Caco-2 (cell line): ENCODE measurements at regions not wholly inside any gene's neighbourhood (a gene's known extent, or its start where the extent isn't known, plus 50 kb on each side); places are given as distances from the start of the nearest gene placed in this dataset.
"Not testable (repeated sequence)": the region's sequence is repeated elsewhere in the genome, so short reads cannot be mapped to it uniquely, and the experiment has no call there.

Experiments
- BruUV-seq: library from RNA; stranded (reverse); fragments of 400-500 nt; replicated peaks from 2 replicates; lab custom pipeline; 2021; lab: Mats Ljungman, UMichigan
- CTCF ChIA-PET: fragments of 300-600 bp; sonication (Branson Sonifier 250); formaldehyde crosslinking; loops from one replicate; lab custom pipeline; 2022; ENCODE audit warnings: antibody characterized with exemption; lab: Charles Lee
- POLR2A ChIA-PET: fragments of 300-600 bp; sonication (Branson Sonifier 250); formaldehyde crosslinking; loops from one replicate; lab custom pipeline; 2022; ENCODE audit warnings: antibody characterized with exemption; lab: Charles Lee
- DNase-seq, 2 experiments: peaks; one replicate each; pipeline versions ENCODE4 v3.0.0 to v3.0.0-alpha.2; 2020 to 2022
- H3K27me3 ChIP-seq: replicated peaks from 2 replicates; pipeline ENCODE4 v1.6.0; 2011; ENCODE audit warnings: low read length; ENCODE audit not compliant: control insufficient read depth, insufficient read depth
- H3K36me3 ChIP-seq: 2 replicates; pipeline ENCODE4 v1.5.1; 2011; ENCODE audit warnings: low read length; ENCODE audit not compliant: control insufficient read depth, insufficient read depth
- H3K4me1 ChIP-seq: fragments of 250-450 bp; sonication (Bioruptor Pico); 2 replicates; pipeline ENCODE4 v1.5.1; 2020; ENCODE audit warnings: mild to moderate bottlenecking
- H3K4me3 ChIP-seq: 2 replicates; pipeline ENCODE4 v1.5.1; 2011; ENCODE audit warnings: low read depth, mild to moderate bottlenecking, control low read depth, low read length
- H3K9me3 ChIP-seq: fragments of 250-450 bp; sonication (Bioruptor Pico); 2 replicates; pipeline ENCODE4 v1.5.1; 2020; ENCODE audit warnings: mild to moderate bottlenecking, moderate library complexity
- H3K27ac Mint-ChIP-seq: one replicate; pipeline ENCODE4 v1.8.0; 2022; ENCODE audit warnings: mixed read lengths; ENCODE audit not compliant: unreplicated experiment
- H3K27me3 Mint-ChIP-seq: one replicate; pipeline ENCODE4 v1.8.0; 2022; ENCODE audit warnings: mixed read lengths; ENCODE audit not compliant: insufficient read depth, unreplicated experiment
- H3K36me3 Mint-ChIP-seq: one replicate; pipeline ENCODE4 v1.8.0; 2022; ENCODE audit warnings: mild to moderate bottlenecking, mixed read lengths; ENCODE audit not compliant: insufficient read depth, unreplicated experiment
- H3K4me1 Mint-ChIP-seq: one replicate; pipeline ENCODE4 v1.8.0; 2022; ENCODE audit warnings: low read depth, mixed read lengths; ENCODE audit not compliant: unreplicated experiment
- H3K4me3 Mint-ChIP-seq: one replicate; pipeline ENCODE4 v1.8.0; 2022; ENCODE audit warnings: mild to moderate bottlenecking, moderate library complexity, mixed read lengths; ENCODE audit not compliant: unreplicated experiment
- H3K9me3 Mint-ChIP-seq: one replicate; pipeline ENCODE4 v1.8.0; 2022; ENCODE audit warnings: mixed read lengths; ENCODE audit not compliant: unreplicated experiment
- intact Hi-C: fragments of 100-400 bp; cut with micrococcal nuclease; formaldehyde crosslinking; loops from one replicate; pipeline ENCODE4 v1.10.0; 2022; ENCODE audit not compliant: unreplicated experiment

DNA sequence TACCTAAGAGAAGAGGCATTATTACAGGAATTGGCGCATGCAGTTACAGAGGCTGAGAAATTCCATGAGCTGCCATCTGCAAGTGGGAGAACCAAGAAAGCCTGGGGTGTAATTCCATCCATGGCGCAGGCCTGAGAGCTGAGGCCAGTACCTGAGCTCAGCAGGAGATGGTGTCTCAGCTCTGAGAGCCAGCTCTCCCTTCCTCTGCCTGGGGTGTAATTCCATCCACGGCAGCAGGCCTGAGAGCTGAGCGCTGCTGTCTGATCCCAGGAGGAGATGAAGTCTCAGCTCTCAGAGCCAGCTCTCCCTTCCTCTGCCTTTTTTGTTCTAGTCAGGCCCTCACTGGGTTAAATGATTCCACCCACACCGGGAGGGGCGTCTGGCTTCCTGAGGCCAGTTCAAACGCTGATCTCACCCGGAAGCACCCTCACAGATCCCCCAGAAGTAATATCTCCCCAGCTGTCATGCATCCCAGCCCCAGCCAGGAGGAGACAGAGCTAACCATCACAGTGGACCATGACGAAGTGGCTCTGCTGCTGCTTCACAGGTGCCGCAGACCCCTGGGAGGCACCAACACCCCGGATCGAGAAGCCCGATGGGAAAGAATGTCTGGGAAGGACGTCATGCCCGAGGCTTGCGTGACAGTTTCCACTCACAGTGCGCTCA is 4454.9 kb upstream of the TPTE start:
- POLR2A ChIA-PET, H3K4me3 ChIP-seq, H3K4me1 Mint-ChIP-seq, H3K9me3 ChIP-seq, H3K36me3 ChIP-seq, H3K36me3 Mint-ChIP-seq, H3K27me3 ChIP-seq, BruUV-seq, intact Hi-C loops, H3K27me3 Mint-ChIP-seq, CTCF ChIA-PET, H3K27ac Mint-ChIP-seq, H3K4me3 Mint-ChIP-seq, H3K4me1 ChIP-seq, DNase-seq: not testable (repeated sequence)
- peaks cover 11% of the 10 kb centered on the region for H3K9me3 Mint-ChIP-seq

DNA sequence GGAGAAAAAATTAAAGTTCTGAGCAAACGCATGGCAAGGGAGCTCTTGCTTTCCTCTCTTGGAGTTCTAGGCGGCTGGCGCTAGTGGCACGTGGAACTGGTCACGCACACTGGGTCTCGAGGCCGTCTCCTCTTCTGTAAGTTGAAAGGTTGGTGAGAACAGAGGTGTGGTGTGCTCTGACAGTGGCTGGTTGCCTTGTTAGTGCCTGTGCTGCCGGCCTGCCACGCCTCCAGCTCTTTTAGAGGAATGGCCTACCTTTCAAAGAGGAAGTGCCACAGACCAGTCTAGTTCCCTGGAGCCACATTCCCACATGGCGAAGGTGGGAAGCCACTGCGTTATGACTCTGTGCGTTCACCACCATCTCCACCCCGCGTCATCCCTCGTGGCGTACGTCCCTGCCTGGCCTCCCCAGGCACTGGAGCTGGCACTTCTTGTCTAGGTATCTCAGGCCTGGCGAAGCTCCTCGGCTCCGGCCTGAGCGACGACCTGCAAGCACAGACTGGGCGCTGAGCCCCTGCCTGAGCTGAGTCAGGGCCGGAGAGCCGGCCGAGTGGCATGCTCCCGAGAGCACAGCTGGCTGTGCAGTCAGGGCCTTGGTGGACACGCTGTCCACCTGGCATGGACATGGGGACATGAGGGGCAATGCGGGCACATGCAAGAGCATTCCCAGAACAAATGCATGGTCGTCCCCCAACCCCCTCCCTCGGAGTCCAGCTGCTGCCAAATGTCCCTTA is 4453.1 kb upstream of the TPTE start:
- H3K4me3 ChIP-seq, H3K36me3 ChIP-seq, H3K36me3 Mint-ChIP-seq, BruUV-seq, POLR2A ChIA-PET, DNase-seq, H3K4me1 Mint-ChIP-seq, CTCF ChIA-PET, H3K27me3 Mint-ChIP-seq, H3K4me3 Mint-ChIP-seq, H3K27ac Mint-ChIP-seq, H3K4me1 ChIP-seq, H3K27me3 ChIP-seq, H3K9me3 ChIP-seq, intact Hi-C loops: not testable (repeated sequence)
- H3K9me3 Mint-ChIP-seq, result peaks cover 11% of the 10 kb centered on the region

DNA sequence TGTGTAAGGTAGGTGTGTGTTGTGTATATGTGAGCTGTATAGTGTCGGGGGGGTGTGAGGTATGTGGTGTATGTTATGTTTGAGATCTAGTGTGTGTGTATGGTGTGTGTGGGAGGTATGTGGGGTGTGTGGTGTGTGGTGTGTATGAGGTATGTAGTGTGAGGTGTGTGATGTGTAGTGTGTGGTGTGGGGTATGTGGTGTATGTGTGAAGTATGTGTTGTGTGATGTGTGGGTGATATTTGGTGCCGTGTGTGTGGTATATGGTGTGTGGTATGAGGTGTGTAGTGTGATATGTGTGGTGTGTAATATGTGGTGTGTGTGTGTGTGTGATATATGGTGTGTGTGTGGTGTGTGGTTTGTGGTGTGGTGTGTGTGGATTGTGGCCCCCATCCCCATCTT is 4451.2 kb upstream of the TPTE start:
- POLR2A ChIA-PET, H3K9me3 ChIP-seq, H3K27me3 ChIP-seq, H3K4me3 ChIP-seq, H3K4me1 Mint-ChIP-seq, BruUV-seq, H3K36me3 Mint-ChIP-seq, intact Hi-C loops, H3K27me3 Mint-ChIP-seq, DNase-seq, H3K4me1 ChIP-seq, H3K36me3 ChIP-seq, CTCF ChIA-PET: not testable (repeated sequence)
- H3K9me3 Mint-ChIP-seq, result peaks cover 11% of the 10 kb centered on the region
- H3K4me3 Mint-ChIP-seq, result peak overlapping the region; percentile 36
- peak overlapping the region; percentile 92 for H3K27ac Mint-ChIP-seq

DNA sequence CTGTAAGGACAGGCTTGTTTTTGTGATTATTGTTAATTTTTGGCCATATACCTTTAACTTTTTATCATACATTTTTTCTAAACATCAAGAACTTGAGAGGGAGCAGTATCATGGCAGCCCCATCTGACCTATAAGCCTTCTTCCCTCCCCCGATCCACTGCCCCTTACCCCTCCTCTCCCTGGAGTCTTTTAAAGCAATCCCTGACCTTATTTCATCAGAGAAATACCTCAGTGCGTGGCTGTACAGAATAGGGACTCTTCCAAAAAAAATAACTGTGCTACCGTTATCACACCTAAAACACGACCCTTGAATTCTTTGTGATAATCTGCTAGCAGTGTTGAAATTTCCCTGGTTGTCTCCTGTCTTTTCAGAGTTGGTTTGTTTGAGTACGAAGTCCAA is 4448.7 kb upstream of the TPTE start:
- H3K4me1 Mint-ChIP-seq, result not testable (repeated sequence)

DNA sequence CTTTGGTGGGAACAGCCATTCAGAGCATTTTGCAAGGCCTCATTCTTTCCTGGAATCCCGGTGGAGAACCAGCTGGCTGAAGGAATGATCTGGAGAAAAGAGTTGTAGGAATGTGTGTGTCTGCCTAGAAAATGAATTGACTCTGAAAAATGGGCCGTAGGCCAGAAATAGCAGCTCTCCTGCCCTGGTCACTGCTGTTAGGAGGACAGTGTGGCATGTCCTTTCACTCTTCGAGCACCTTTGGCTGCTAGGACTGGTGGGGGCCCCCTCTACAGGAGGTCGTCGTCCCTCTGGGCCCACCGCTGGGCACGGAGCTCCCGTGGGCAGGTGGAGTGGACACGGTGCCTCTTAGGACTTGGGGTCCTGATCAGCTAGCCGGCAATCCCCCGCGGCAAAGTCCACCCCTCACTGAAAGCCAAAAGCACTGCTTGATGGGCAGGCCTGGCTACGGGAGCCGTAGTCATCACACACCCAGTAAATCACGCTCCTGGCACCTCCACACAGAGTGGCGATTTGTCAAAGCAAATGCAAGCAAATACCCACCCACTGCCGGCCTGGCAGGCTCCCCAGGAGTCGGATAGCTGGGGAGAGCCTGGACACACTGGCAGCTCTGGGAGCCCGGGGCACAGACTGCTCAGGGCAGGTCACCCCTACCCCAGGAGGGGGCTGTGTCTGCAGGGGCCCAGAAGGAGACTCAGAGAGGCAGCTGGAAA is 4447.2 kb upstream of the TPTE start:
- intact Hi-C loops, BruUV-seq, POLR2A ChIA-PET, H3K27me3 ChIP-seq, H3K36me3 Mint-ChIP-seq, H3K4me3 Mint-ChIP-seq, H3K4me1 ChIP-seq, CTCF ChIA-PET, H3K27ac Mint-ChIP-seq, H3K9me3 ChIP-seq, H3K27me3 Mint-ChIP-seq, H3K4me3 ChIP-seq, H3K36me3 ChIP-seq, DNase-seq, H3K4me1 Mint-ChIP-seq: not testable (repeated sequence)
- H3K9me3 Mint-ChIP-seq, result peaks cover 11% of the 10 kb centered on the region

More for the DNA sequence above, 4448.7 kb upstream of the TPTE start:
- H3K9me3 ChIP-seq, BruUV-seq, POLR2A ChIA-PET, H3K27me3 Mint-ChIP-seq, H3K27me3 ChIP-seq, intact Hi-C loops, DNase-seq, H3K27ac Mint-ChIP-seq, CTCF ChIA-PET, H3K36me3 ChIP-seq, H3K4me3 Mint-ChIP-seq, H3K36me3 Mint-ChIP-seq, H3K4me3 ChIP-seq, H3K4me1 ChIP-seq: not testable (repeated sequence)
- H3K9me3 Mint-ChIP-seq, result peaks cover 11% of the 10 kb centered on the region

DNA sequence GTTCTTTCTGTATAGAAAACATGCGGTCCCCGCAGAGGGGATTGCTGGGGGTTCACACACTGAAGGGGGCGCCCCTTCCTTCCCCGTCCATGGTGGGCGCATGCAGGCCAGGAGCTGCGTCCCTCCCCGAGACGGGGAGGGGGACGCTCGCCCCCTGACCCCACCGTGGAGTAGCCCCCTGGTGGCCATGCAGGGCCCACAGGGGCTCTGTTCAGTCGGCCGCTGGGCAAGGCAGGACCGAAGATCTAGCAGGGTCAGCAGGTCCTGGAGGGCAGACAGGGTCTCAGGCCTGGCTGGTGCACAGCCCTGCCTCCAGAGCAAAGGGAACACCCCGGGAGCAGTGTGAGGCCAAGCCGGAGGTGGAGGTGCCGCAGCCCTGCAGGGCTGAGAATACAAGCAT is 4446.4 kb upstream of the TPTE start:
- H3K4me3 Mint-ChIP-seq, H3K4me1 Mint-ChIP-seq, H3K27me3 Mint-ChIP-seq, BruUV-seq, DNase-seq, H3K36me3 ChIP-seq, CTCF ChIA-PET, H3K9me3 Mint-ChIP-seq, intact Hi-C loops, H3K27ac Mint-ChIP-seq, H3K36me3 Mint-ChIP-seq, H3K4me1 ChIP-seq, H3K27me3 ChIP-seq, H3K4me3 ChIP-seq, H3K9me3 ChIP-seq, POLR2A ChIA-PET: not testable (repeated sequence)
